IMR-90 (cell line): ENCODE measurements at regions not wholly inside any gene's neighbourhood (a gene's known extent, or its start where the extent isn't known, plus 50 kb on each side); places are given as distances from the start of the nearest gene placed in this dataset.

Experiments used
- ATAC-seq: fragments of 200-7000 bp; cut with Tn5 transposase; 2 replicates; pipeline ENCODE4 v1.9.1; 2020; ENCODE audit warnings: low read depth, mild to moderate bottlenecking, moderate library complexity
- BruUV-seq: library from RNA; stranded (reverse); fragments of 400-500 nt; replicated peaks from 2 replicates; lab custom pipeline; 2021; lab: Mats Ljungman, UMichigan
- CTCF ChIA-PET: fragments of 300-600 bp; formaldehyde crosslinking; extraction: SDS; loops from one replicate; lab custom pipeline; 2021; ENCODE audit warnings: antibody characterized with exemption; lab: Yijun Ruan, JAX
- POLR2A ChIA-PET: fragments of 300-600 bp; sonication (Branson Sonifier 250); formaldehyde crosslinking; loops from one replicate; lab custom pipeline; 2022; ENCODE audit warnings: antibody characterized with exemption; ENCODE audit not compliant: unreplicated experiment; lab: Charles Lee
- DNase-seq: peaks from one replicate; pipeline ENCODE4 v3.0.0; 2013
- H2AFZ ChIP-seq: replicated peaks from 2 replicates; pipeline ENCODE3; 2013; ENCODE audit warnings: low read length, mild to moderate bottlenecking; ENCODE audit not compliant: poor library complexity
- H2AK5ac ChIP-seq: 2 replicates; pipeline ENCODE4 v1.6.1; 2013; ENCODE audit warnings: low read depth, low read length, inconsistent platforms
- H2AK9ac ChIP-seq: replicated peaks from 2 replicates; pipeline ENCODE3; 2013; ENCODE audit warnings: mild to moderate bottlenecking, low read depth, low read length, moderate library complexity; ENCODE audit not compliant: poor library complexity
- H2BK120ac ChIP-seq: 2 replicates; pipeline ENCODE4 v1.6.1; 2013; ENCODE audit warnings: low read depth, low read length, inconsistent platforms
- H2BK15ac ChIP-seq: 3 replicates; pipeline ENCODE4 v1.6.1; 2013; ENCODE audit warnings: low read depth, low read length, inconsistent platforms
- H2BK20ac ChIP-seq: 2 replicates; pipeline ENCODE4 v1.6.1; 2013; ENCODE audit warnings: low read depth, mild to moderate bottlenecking, inconsistent platforms, low read length, moderate library complexity
- H2BK5ac ChIP-seq: 2 replicates; pipeline ENCODE4 v1.6.1; 2013; ENCODE audit warnings: mild to moderate bottlenecking, low read depth, low read length, inconsistent platforms; ENCODE audit not compliant: poor library complexity, severe bottlenecking
- H3K14ac ChIP-seq: replicated peaks from 2 replicates; pipeline ENCODE4 v1.6.1; 2013; ENCODE audit warnings: low read depth, low read length, inconsistent platforms
- H3K18ac ChIP-seq: 2 replicates; pipeline ENCODE4 v1.6.1; 2013; ENCODE audit warnings: low read depth, low read length, control low read depth
- H3K23ac ChIP-seq: 2 replicates; pipeline ENCODE4 v1.6.1; 2013; ENCODE audit warnings: low read depth, low read length, inconsistent platforms
- H3K27ac ChIP-seq: 2 replicates; pipeline ENCODE4 v1.5.1; 2013; ENCODE audit warnings: mild to moderate bottlenecking, control low read depth, low read length; ENCODE audit not compliant: insufficient read depth
- H3K27me3 ChIP-seq: 2 replicates; pipeline ENCODE4 v1.6.1; 2013; ENCODE audit warnings: low read length; ENCODE audit not compliant: control insufficient read depth, insufficient read depth
- H3K36me3 ChIP-seq: 2 replicates; pipeline ENCODE4 v1.6.1; 2013; ENCODE audit warnings: low read length, mixed read lengths; ENCODE audit not compliant: control insufficient read depth, insufficient read depth
- H3K4ac ChIP-seq: 2 replicates; pipeline ENCODE4 v1.6.1; 2013; ENCODE audit warnings: low read depth, low read length, inconsistent platforms
- H3K4me1 ChIP-seq: 2 replicates; pipeline ENCODE4 v1.6.1; 2013; ENCODE audit warnings: low read length, mixed read lengths; ENCODE audit not compliant: control insufficient read depth, insufficient read depth
- H3K4me2 ChIP-seq: 2 replicates; pipeline ENCODE4 v1.6.1; 2013; ENCODE audit warnings: low read depth, mild to moderate bottlenecking, control low read depth, low read length, moderate library complexity
- H3K4me3 ChIP-seq: 2 replicates; pipeline ENCODE4 v1.5.1; 2013; ENCODE audit warnings: low read depth, mild to moderate bottlenecking, control low read depth, low read length, moderate library complexity; ENCODE audit not compliant: insufficient read depth
- H3K56ac ChIP-seq: 2 replicates; pipeline ENCODE4 v1.6.1; 2013; ENCODE audit warnings: low read length, inconsistent platforms; ENCODE audit not compliant: insufficient read depth; ENCODE audit errors: extremely low read depth
- H3K79me1 ChIP-seq, 2 experiments: 2 replicates each; pipeline ENCODE4 v1.6.1; 2013; ENCODE audit warnings: low read length in 2 of 2, inconsistent platforms in 1 of 2, low read depth in 1 of 2
- H3K9ac ChIP-seq: 2 replicates; pipeline ENCODE4 v1.6.1; 2013; ENCODE audit warnings: low read depth, low read length, control low read depth
- H3K9me1 ChIP-seq: 2 replicates; pipeline ENCODE4 v1.6.1; 2013; ENCODE audit warnings: low read length, inconsistent platforms; ENCODE audit not compliant: insufficient read depth
- H3K9me3 ChIP-seq: 2 replicates; pipeline ENCODE4 v1.6.1; 2013; ENCODE audit warnings: low read length; ENCODE audit not compliant: control insufficient read depth, insufficient read depth
- H4K20me1 ChIP-seq: 2 replicates; pipeline ENCODE4 v1.6.1; 2013; ENCODE audit warnings: low read length, inconsistent platforms; ENCODE audit not compliant: insufficient read depth
- H4K5ac ChIP-seq: 2 replicates; pipeline ENCODE4 v1.6.1; 2013; ENCODE audit warnings: mild to moderate bottlenecking, low read depth, low read length, control low read depth
- H4K8ac ChIP-seq, 2 experiments: 2 replicates each; pipeline ENCODE4 v1.6.1; 2013; ENCODE audit warnings: low read depth in 2 of 2, low read length in 2 of 2, control low read depth in 1 of 2, inconsistent platforms in 1 of 2
- H4K91ac ChIP-seq: 2 replicates; pipeline ENCODE4 v1.6.1; 2013; ENCODE audit warnings: low read depth, low read length, inconsistent platforms; ENCODE audit not compliant: insufficient read depth
- BHLHE40 ChIP-seq: fragments of 150-350 bp; IDR thresholded peaks from 2 replicates; pipeline ENCODE4 v1.6.1; 2016; ENCODE audit warnings: mild to moderate bottlenecking, low read depth, low read length
- CEBPB ChIP-seq: IDR thresholded peaks from 2 replicates; pipeline ENCODE4 v1.6.1; 2012; ENCODE audit warnings: low read depth, low read length, improper control_type of control experiment
- CHD1 ChIP-seq: IDR thresholded peaks from 2 replicates; pipeline ENCODE4 v1.6.1; 2012; ENCODE audit warnings: low read depth, low read length, improper control_type of control experiment
- FOS ChIP-seq: fragments of 150-350 bp; IDR thresholded peaks from 2 replicates; pipeline ENCODE4 v1.6.1; 2016; ENCODE audit warnings: low read depth, low read length
- MAFK ChIP-seq: IDR thresholded peaks from 2 replicates; pipeline ENCODE4 v1.6.1; 2012; ENCODE audit warnings: low read depth, low read length, improper control_type of control experiment
- MAZ ChIP-seq: IDR thresholded peaks from 2 replicates; pipeline ENCODE4 v1.6.1; 2012; ENCODE audit warnings: low read depth, mild to moderate bottlenecking, low read length, improper control_type of control experiment, moderate library complexity, borderline replicate concordance
- MXI1 ChIP-seq: IDR thresholded peaks from 2 replicates; pipeline ENCODE4 v1.6.1; 2012; ENCODE audit warnings: low read depth, mild to moderate bottlenecking, low read length, moderate library complexity, borderline replicate concordance
- NFE2L2 ChIP-seq: fragments of 150-350 bp; IDR thresholded peaks from 2 replicates; pipeline ENCODE4 v1.6.1; 2016; ENCODE audit warnings: low read depth, mild to moderate bottlenecking, low read length
- RAD21 ChIP-seq: IDR thresholded peaks from 2 replicates; pipeline ENCODE4 v1.6.1; 2012; ENCODE audit warnings: low read length, improper control_type of control experiment
- RFX5 ChIP-seq: IDR thresholded peaks from 2 replicates; pipeline ENCODE4 v1.8.0; 2012; ENCODE audit warnings: low read depth, mild to moderate bottlenecking, low read length, moderate library complexity
- SMC3 ChIP-seq: fragments of 150-350 bp; IDR thresholded peaks from 2 replicates; pipeline ENCODE4 v1.6.1; 2016; ENCODE audit warnings: low read depth, mild to moderate bottlenecking, antibody characterized with exemption, low read length, moderate library complexity
- WGBS, 2 experiments: methylation state at CpG; one replicate each; pipeline versions ENCODE4 v1.1.5 to v1.1.7; 2013; ENCODE audit warnings: missing lambda C conversion rate in 2 of 2; ENCODE audit not compliant: insufficient read length in 1 of 2; ENCODE audit errors: extremely low coverage in 2 of 2; 5-methylcytosine and 5-hydroxymethylcytosine counted together
- dilution Hi-C: fragments of 300-500 bp; cut with HindIII; formaldehyde crosslinking; loops from one replicate; pipeline ENCODE4 v1.14.3; 2018; ENCODE audit warnings: low sequenced_read_pairs; ENCODE audit not compliant: unreplicated experiment
- in situ Hi-C: fragments of 300-500 bp; cut with MboI; formaldehyde crosslinking; loops from 3 replicates; pipeline ENCODE4 v1.14.3; 2019; ENCODE audit warnings: low sequenced_read_pairs, inconsistent platforms, mixed read lengths
- intact Hi-C: fragments of 100-400 bp; cut with micrococcal nuclease; formaldehyde crosslinking; loops from 2 replicates; pipeline ENCODE4 v1.10.0; 2022
- TF ChIP-seq, protein P1 (sequence below): fragments of 150-350 bp; IDR thresholded peaks from 2 replicates; pipeline ENCODE4 v1.6.1; 2016; ENCODE audit warnings: low read depth, mild to moderate bottlenecking, low read length, moderate library complexity, borderline replicate concordance
- TF ChIP-seq, protein P2 (sequence below): conservative IDR thresholded peaks from 2 replicates; pipeline ENCODE4 v1.5.1; 2012; ENCODE audit warnings: mild to moderate bottlenecking, low read depth, low read length, improper control_type of control experiment
- TF ChIP-seq, protein P3 (sequence below): fragments of 150-350 bp; IDR thresholded peaks from 2 replicates; pipeline ENCODE4 v1.6.1; 2017; ENCODE audit warnings: mild to moderate bottlenecking, antibody characterized with exemption, low read length, low read depth

DNA sequence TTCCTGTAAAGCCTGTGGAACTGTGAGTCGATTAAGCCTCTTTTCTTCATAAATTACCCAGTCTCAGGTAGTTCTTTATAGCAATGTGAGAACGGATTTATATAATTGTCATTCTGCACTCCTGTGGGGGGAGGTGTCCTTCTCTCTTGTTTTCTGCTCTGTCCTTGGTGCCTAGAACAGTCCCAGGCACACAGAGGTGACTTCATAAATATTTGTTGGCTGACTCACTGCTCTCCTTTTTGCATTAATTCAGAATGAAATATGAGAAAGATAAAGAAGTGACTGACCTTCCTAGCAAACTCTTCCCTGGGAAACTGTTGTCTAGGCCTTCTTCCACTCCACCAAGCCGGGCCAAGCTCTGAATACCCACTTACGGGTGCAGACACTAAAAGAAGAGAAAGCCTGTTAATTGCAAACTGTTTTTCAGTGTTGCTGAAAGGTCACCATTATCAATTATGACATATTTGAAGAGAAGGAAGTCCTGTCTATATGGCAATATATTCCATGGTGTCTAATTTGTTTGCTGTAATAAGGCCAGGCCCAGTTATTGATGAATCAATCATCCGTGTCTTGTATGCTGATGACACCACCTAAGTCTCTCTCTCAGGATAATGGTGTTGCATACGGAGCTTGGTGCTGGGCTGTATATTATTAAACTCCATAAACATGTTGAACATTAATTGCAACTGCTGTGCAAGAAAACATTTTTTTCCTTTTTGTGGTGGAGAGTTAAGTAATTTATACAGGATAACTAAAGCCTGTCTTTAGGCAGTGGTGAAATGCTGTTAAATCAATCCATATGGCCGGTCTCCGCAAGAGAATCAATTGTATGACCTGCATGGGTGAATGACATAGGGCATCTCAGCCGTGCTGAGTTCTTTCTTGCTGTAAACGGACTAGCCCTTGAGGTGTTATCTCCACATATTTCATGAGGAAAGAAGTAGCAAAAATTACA lies 567.5 kb downstream of the SLC4A3 start:
- H3K14ac ChIP-seq, result no peak overlapping the region
- no peaks in the 10 kb centered on the region for H3K79me1 ChIP-seq
- no peak overlapping the region for H3K56ac ChIP-seq
- dilution Hi-C loops (no loop called here), intact Hi-C loops (loop anchor here (10.0 kb wide), 1 partner anchor 160 kb away; no protein-coding TSS in a partner anchor), in situ Hi-C loops (no loop called here)
- H2BK120ac ChIP-seq, result no peak overlapping the region
- no peak overlapping the region for H3K23ac ChIP-seq
- H4K20me1 ChIP-seq, result no peaks in the 10 kb centered on the region
- CTCF ChIA-PET, result no interaction called here
- no peak overlapping the region for H3K4me2 ChIP-seq
- no peak overlapping the region for H2AFZ ChIP-seq
- no peaks in the 10 kb centered on the region for H3K9me1 ChIP-seq
- no peak overlapping the region for H2AK9ac ChIP-seq
- H2BK5ac ChIP-seq, result no peak overlapping the region
- H3K4ac ChIP-seq, result no peak overlapping the region
- H3K9ac ChIP-seq, result no peak overlapping the region
- H2AK5ac ChIP-seq, result no peak overlapping the region
- WGBS, 2 experiments, result 100% methylated on average over 2 of the region's 10 CpGs; no CpG with 5 or more reads in 1 of the 2 experiments
- H3K4me3 ChIP-seq, result no peak overlapping the region
- POLR2A ChIA-PET, result no interaction called here
- no peaks in the 10 kb centered on the region for H3K27me3 ChIP-seq
- peaks cover 6% of the 10 kb centered on the region; the same call in 1 of the 2 replicates for H3K9me3 ChIP-seq
- no TSS peak for BruUV-seq
- H4K91ac ChIP-seq, result no peak overlapping the region
- H3K27ac ChIP-seq, result no peak overlapping the region
- no peak overlapping the region for H4K5ac ChIP-seq
- DNase-seq (no peak), ATAC-seq (no peak)
- no peak overlapping the region for H2BK15ac ChIP-seq
- no peaks in the 10 kb centered on the region for H3K36me3 ChIP-seq
- no peak overlapping the region for H2BK20ac ChIP-seq
- peaks cover 5% of the 10 kb centered on the region for H3K4me1 ChIP-seq
- H3K18ac ChIP-seq, result no peak overlapping the region
- no peak overlapping the region for H4K8ac ChIP-seq
- no peak for TF ChIP-seq MXI1
- no peak for TF ChIP-seq RAD21
- no peak for TF ChIP-seq CEBPB
- TF ChIP-seq, protein P1, sequence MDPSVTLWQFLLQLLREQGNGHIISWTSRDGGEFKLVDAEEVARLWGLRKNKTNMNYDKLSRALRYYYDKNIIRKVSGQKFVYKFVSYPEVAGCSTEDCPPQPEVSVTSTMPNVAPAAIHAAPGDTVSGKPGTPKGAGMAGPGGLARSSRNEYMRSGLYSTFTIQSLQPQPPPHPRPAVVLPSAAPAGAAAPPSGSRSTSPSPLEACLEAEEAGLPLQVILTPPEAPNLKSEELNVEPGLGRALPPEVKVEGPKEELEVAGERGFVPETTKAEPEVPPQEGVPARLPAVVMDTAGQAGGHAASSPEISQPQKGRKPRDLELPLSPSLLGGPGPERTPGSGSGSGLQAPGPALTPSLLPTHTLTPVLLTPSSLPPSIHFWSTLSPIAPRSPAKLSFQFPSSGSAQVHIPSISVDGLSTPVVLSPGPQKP, result no peak
- no peak for TF ChIP-seq MAFK
- TF ChIP-seq MAZ, result no peak
- TF ChIP-seq SMC3, result no peak
- no peak for TF ChIP-seq RFX5
- TF ChIP-seq NFE2L2, result no peak
- TF ChIP-seq, protein P2, sequence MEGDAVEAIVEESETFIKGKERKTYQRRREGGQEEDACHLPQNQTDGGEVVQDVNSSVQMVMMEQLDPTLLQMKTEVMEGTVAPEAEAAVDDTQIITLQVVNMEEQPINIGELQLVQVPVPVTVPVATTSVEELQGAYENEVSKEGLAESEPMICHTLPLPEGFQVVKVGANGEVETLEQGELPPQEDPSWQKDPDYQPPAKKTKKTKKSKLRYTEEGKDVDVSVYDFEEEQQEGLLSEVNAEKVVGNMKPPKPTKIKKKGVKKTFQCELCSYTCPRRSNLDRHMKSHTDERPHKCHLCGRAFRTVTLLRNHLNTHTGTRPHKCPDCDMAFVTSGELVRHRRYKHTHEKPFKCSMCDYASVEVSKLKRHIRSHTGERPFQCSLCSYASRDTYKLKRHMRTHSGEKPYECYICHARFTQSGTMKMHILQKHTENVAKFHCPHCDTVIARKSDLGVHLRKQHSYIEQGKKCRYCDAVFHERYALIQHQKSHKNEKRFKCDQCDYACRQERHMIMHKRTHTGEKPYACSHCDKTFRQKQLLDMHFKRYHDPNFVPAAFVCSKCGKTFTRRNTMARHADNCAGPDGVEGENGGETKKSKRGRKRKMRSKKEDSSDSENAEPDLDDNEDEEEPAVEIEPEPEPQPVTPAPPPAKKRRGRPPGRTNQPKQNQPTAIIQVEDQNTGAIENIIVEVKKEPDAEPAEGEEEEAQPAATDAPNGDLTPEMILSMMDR, result no peak
- no peak for TF ChIP-seq CHD1
- TF ChIP-seq FOS, result no peak
- no peak for TF ChIP-seq BHLHE40
- TF ChIP-seq, protein P3, sequence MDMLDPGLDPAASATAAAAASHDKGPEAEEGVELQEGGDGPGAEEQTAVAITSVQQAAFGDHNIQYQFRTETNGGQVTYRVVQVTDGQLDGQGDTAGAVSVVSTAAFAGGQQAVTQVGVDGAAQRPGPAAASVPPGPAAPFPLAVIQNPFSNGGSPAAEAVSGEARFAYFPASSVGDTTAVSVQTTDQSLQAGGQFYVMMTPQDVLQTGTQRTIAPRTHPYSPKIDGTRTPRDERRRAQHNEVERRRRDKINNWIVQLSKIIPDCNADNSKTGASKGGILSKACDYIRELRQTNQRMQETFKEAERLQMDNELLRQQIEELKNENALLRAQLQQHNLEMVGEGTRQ, result no peak
